Small intestine (tissue), 7 donors: ENCODE measurements at regions not wholly inside any gene's neighbourhood (a gene's known extent, or its start where the extent isn't known, plus 50 kb on each side); places are given as distances from the start of the nearest gene placed in this dataset.

Experiments used
- DNase-seq, 2 donors: peaks; one replicate each; pipeline versions ENCODE4 v3.0.0 to v3.0.0-alpha.2; 2013
- FAIRE-seq: peaks from 2 replicates; lab custom pipeline; 2012; peaks lifted over from hg19 to GRCh38; lab: Jason Lieb, UNC
- H3K27ac ChIP-seq, 3 donors: one replicate each; pipeline ENCODE4 v1.5.1; 2013; ENCODE audit warnings: low read length in 2 of 3, mild to moderate bottlenecking in 2 of 3, control low read depth in 1 of 3, inconsistent platforms in 1 of 3, low read depth in 1 of 3, moderate library complexity in 1 of 3
- H3K27me3 ChIP-seq, 3 donors: one replicate each; pipeline ENCODE4 v1.6.1; 2013; ENCODE audit warnings: low read length in 3 of 3, inconsistent platforms in 1 of 3; ENCODE audit not compliant: control insufficient read depth in 3 of 3, insufficient read depth in 3 of 3
- H3K36me3 ChIP-seq, 3 donors: one replicate each; pipeline ENCODE4 v1.6.1; 2013; ENCODE audit warnings: low read length in 3 of 3, inconsistent platforms in 1 of 3, low read depth in 1 of 3, mild to moderate bottlenecking in 1 of 3, moderate library complexity in 1 of 3; ENCODE audit not compliant: control insufficient read depth in 3 of 3, insufficient read depth in 2 of 3
- H3K4me1 ChIP-seq, 3 donors: one replicate each; pipeline ENCODE4 v1.6.1; 2013; ENCODE audit warnings: low read length in 2 of 3, inconsistent platforms in 1 of 3, low read depth in 1 of 3, mild to moderate bottlenecking in 1 of 3, moderate library complexity in 1 of 3; ENCODE audit not compliant: control insufficient read depth in 3 of 3, insufficient read depth in 2 of 3
- H3K4me3 ChIP-seq, 3 donors: one replicate each; pipeline ENCODE4 v1.5.1; 2013; ENCODE audit warnings: low read length in 3 of 3, control low read depth in 1 of 3, inconsistent platforms in 1 of 3, low read depth in 1 of 3, mild to moderate bottlenecking in 1 of 3, moderate library complexity in 1 of 3
- H3K9me3 ChIP-seq, 2 donors: one replicate each; pipeline ENCODE4 v1.6.1; 2013; ENCODE audit warnings: low read depth in 1 of 2, low read length in 1 of 2; ENCODE audit not compliant: control insufficient read depth in 2 of 2, insufficient read depth in 1 of 2
- WGBS, 3 donors: extraction: QIAGEN DNeasy Blood & Tissue Kit; methylation state at CpG; one replicate each; pipeline ENCODE4 v1.1.7; 2013; 5-methylcytosine and 5-hydroxymethylcytosine counted together
- donor health status: healthy with polysubstance abuse.
- donor health status: control.
- donor health status: control.
- donor health status: Bipolar disorder and iron deficiency.
- donor health status: healthy.

DNA sequence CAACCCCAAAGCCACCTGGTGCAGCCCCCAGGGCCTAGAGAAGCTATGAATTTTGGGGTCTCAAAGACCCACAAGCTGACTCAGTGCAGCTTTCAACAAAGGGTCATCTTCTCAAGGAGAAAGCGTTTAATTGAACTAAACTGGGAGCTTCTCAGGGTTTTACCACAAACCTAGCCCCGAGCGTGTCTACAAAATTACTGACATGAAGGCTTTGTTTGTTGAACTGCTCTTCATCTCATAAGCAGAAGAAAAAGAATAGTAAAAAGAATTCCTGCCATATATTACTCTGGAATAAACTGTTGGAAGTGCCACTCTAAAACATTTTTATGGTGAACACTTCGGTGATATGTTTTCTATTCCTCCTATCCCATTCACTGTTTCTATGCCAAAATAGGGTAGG, 50.8 kb upstream of the INCENP start:
- WGBS, 3 donors = 86 to 91% (median 87%) methylated on average over 4 of the region's 4 CpGs
- no peak overlapping the region for H3K27ac ChIP-seq
- H3K4me3 ChIP-seq = no peak overlapping the region
- FAIRE-seq (no peak), DNase-seq (no peak)
- no peaks in the 10 kb centered on the region for H3K9me3 ChIP-seq
- no peaks in the 10 kb centered on the region for H3K36me3 ChIP-seq
- no peaks in the 10 kb centered on the region for H3K27me3 ChIP-seq
- no peaks in the 10 kb centered on the region for H3K4me1 ChIP-seq

DNA sequence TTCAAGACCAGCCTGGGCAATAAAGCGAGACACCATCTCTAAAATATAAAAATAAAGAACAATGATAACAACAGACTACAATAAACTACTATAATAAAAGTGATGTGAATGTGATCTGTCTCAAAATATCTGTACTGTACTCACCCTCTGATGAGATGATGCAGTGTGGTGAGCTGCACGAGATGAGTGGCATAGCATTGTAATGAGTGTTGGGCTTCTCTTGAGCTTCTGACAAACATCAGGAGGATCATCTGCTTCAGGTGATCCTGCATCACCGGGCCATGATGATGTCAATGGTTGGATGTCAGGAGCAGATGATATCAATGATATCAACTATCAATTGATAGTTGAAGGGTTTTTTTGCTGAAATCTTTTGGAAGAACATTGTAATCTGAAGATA, 52.4 kb upstream of the INCENP start:
- 88 to 95% (median 89%) methylated on average over 3 of the region's 3 CpGs for WGBS, 3 donors
- Histone ChIP-seq H3K9me3 (no peaks in the 10 kb centered on the region), H3K4me1 (no peaks in the 10 kb centered on the region), H3K36me3 (no peaks in the 10 kb centered on the region), H3K27ac (no peak overlapping the region), H3K27me3 (no peaks in the 10 kb centered on the region), H3K4me3 (no peak overlapping the region)
- no peak for DNase-seq
- FAIRE-seq = no peak

DNA sequence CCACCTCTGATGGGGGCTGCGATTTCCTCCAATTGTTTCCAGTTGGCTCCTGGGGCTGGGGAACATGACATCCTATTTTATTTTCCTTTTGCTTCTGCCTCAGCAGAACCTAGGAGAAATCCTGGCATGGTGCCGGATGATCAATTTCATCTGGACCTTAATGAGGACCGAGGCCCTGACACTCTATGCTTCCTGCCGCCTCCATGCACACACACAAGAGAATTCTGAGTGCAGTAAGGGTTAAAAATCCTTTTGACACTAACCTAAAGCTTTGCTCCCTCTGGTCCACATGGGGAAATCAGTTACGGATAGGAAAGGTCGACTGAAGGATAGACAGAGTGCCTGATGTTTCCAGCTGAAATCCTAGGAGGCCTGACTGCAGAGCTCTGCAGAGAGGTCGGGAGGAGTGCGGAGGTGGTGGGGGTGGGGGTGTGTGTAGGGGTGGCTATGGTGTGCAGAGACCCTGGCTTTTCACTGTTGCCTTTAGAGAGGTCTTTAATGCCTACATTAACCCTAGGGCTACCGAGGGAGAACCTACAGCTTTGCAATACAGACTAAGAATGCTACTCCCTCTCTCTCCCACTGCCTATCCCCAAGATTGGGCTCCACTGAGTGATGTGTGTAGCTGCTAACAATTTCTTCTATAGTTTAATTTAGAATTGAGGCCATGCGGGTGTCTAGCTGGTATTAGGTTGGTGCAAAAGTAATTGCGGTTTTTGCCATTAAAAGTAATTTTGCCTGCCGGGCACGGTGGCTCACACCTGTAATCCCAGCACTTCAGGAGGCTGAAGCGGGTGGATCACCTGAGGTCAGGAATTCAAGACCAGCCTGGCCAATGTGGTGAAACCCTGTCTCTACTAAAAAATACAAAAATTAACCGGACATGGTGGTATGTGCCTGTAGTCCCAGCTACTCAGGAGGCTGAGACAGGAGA, 53.6 kb upstream of the INCENP start:
- H3K9me3 ChIP-seq = no peaks in the 10 kb centered on the region
- H3K4me3 ChIP-seq = no peak overlapping the region
- no peak for FAIRE-seq
- no peak for DNase-seq
- no peak overlapping the region for H3K27ac ChIP-seq
- no peaks in the 10 kb centered on the region for H3K27me3 ChIP-seq
- 74 to 79% (median 77%) methylated on average over 15 of the region's 15 CpGs for whole genome bisulfite sequencing, 3 donors
- no peaks in the 10 kb centered on the region for H3K36me3 ChIP-seq
- H3K4me1 ChIP-seq = no peaks in the 10 kb centered on the region

DNA sequence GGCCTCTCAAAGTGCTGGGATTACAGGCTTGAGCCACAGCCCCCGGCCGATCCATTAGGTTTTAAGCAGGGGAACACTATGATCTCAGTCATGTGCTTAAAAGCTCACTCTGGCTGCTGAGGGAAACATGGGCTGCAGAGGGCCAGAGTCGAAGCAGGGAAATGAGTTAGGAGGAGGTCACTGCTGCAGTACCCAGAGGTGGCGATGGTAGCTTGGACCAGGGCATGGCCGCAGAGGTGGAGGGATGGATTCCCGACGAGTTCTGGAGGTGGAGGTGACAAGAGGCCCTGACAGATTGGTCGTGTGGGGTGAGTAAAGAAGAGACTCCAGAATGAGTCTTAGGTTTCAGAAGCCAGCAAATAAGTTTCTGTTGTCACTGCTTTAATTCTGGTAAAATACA, 54.4 kb upstream of the INCENP start:
- Histone ChIP-seq H3K4me3 (no peak overlapping the region), H3K9me3 (no peaks in the 10 kb centered on the region), H3K4me1 (no peaks in the 10 kb centered on the region), H3K27me3 (no peaks in the 10 kb centered on the region), H3K27ac (no peak overlapping the region), H3K36me3 (no peaks in the 10 kb centered on the region)
- 73 to 75% (median 73%) methylated on average over 8 of the region's 8 CpGs for WGBS, 3 donors
- DNase-seq = no peak
- no peak for FAIRE-seq

DNA sequence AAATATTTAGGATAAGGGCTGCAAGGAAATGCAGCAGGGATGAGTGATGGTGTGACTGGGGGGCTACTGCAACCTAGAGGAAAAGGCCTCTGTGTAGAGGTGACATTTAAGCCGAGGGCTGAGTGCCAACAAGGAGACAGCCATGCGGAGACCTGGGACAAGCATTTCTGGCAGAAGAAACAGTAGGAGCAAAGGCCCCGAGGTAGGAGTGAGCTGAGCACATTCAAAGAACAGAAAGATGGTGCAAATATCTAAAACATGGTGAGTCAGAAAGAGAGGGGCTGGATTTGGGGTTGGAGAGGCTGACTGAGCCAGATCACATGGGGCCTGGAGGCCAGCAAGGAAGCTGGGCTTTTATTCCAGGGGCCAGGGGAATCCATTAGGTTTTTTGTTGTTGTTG, 55.1 kb upstream of the INCENP start:
- WGBS, 3 donors = 81 to 88% (median 81%) methylated on average over 3 of the region's 3 CpGs
- DNase-seq = no peak

DNA sequence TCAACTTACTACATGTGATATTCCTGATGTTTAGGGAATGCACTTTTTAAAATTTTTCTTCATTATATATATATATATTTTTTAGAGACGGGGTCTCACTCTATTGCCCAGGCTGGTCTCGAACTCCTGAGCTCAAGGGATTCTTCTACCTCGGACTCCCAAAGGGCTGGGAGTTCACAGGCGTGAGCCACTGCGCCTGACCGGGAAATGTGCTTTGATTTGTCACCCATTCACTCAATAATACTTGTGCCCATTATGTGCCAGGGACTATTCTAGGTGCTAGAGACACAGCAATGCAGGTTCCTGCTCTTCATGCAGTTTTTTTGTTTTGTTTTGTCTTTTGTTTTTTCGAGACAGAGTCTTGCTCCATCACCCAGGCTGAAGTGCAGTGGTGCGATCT, 56.1 kb upstream of the INCENP start:
- Histone ChIP-seq H3K4me3 (no peak overlapping the region), H3K4me1 (no peaks in the 10 kb centered on the region), H3K27me3 (no peaks in the 10 kb centered on the region), H3K27ac (no peak overlapping the region), H3K36me3 (no peaks in the 10 kb centered on the region), H3K9me3 (no peaks in the 10 kb centered on the region)
- DNase-seq (no peak), FAIRE-seq (no peak)
- WGBS, 3 donors = 83 to 91% (median 85%) methylated on average over 8 of the region's 8 CpGs

More for the DNA sequence above, 55.1 kb upstream of the INCENP start:
- FAIRE-seq = no peak
- H3K27ac ChIP-seq = no peak overlapping the region
- H3K4me3 ChIP-seq = no peak overlapping the region
- no peaks in the 10 kb centered on the region for H3K4me1 ChIP-seq
- H3K36me3 ChIP-seq = no peaks in the 10 kb centered on the region
- no peaks in the 10 kb centered on the region for H3K27me3 ChIP-seq
- H3K9me3 ChIP-seq = no peaks in the 10 kb centered on the region

DNA sequence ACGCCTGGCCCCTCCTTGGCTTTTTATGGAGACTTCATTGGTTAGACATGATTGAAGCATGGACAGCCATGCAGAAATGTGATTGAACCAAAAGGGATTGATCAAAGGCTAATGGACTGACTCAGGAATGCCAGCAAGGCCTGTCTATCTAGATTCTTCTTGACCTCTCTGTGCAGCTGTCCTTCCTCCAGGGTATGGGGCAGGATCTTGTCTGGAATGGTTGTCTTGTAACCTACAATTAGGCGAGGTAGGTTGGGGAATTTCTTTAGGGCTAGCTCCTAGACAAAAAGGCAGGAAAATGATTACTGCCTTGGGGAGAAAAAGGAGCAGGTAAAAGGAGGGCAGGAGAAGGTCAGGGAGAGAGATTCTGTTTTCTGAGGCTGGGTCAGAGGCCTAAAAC, 59.6 kb upstream of the INCENP start:
- H3K27me3 ChIP-seq = no peaks in the 10 kb centered on the region
- WGBS, 3 donors = 91 to 93% (median 91%) methylated on average over 2 of the region's 2 CpGs
- H3K4me1 ChIP-seq = no peaks in the 10 kb centered on the region
- DNase-seq (no peak), FAIRE-seq (no peak)
- no peak overlapping the region for H3K27ac ChIP-seq
- H3K4me3 ChIP-seq = no peak overlapping the region
- H3K9me3 ChIP-seq = no peaks in the 10 kb centered on the region
- no peaks in the 10 kb centered on the region for H3K36me3 ChIP-seq

DNA sequence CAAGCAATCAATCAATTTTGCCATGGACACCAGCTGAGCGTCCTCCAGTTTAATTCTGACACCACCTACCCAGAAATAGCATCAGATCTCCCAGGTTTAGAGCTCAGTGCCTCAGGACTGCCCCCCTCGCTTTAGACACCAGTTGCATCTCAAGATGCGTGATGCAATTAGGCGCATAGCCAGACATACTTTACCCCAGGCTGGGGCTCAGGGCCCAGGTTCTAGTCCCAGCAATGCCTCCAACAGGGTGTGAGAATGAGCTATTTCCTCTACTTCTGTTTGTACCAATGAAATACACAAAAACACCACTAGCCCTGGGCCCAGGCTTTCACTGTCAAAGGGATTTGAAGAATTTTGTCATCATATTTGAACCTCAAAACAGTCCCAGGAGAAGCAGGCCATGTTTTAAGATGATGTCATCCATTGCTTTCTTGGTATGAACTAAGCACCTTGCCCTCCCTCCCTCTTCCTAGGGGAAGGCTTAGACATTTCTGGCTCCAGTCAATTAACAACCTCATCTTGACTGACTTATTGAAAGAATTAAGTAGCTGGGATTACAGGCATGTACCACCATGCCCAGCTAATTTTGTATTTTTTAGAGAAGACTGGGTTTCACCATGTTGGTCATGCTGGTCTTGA, 61.5 kb upstream of the INCENP start:
- Histone ChIP-seq H3K4me1 (no peaks in the 10 kb centered on the region), H3K9me3 (no peaks in the 10 kb centered on the region), H3K27ac (no peak overlapping the region), H3K27me3 (no peaks in the 10 kb centered on the region), H3K4me3 (no peak overlapping the region), H3K36me3 (no peaks in the 10 kb centered on the region)
- FAIRE-seq (no peak), DNase-seq (no peak)
- WGBS, 3 donors = 82 to 86% (median 84%) methylated on average over 4 of the region's 4 CpGs
